PC-9 (cell line): ENCODE measurements at regions not wholly inside any gene's neighbourhood (a gene's known extent, or its start where the extent isn't known, plus 50 kb on each side); places are given as distances from the start of the nearest gene placed in this dataset.

Experiments
- EZH2 ChIP-seq: fragments of 200-600 bp; sonication (generic); IDR thresholded peaks from 2 replicates; pipeline ENCODE4 v1.8.0; 2017; ENCODE audit warnings: antibody characterized with exemption, low read depth
- TF ChIP-seq, protein P1 (sequence below): fragments of 200-600 bp; sonication (generic); conservative IDR thresholded peaks from 2 replicates; pipeline ENCODE4 v1.6.1; 2017; ENCODE audit warnings: mixed run types, antibody characterized with exemption, mild to moderate bottlenecking, moderate library complexity

DNA sequence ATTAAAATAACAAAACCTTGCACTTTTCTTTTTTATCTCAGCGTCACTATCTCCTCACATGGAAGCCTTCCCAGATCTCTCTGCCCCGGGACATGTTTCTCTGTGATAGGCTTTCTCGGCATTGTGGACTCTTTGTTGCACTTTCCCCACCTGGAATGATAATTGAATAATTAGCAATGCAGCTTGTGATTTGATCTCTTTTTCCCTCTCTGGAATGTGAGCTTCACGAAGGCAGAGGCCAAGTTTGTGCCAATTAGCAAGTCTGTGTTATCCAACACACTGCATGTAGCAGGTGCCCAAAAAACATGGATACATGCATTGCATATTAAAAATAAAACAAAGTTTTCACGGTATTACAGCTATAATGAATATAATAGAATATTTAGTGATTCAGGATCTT, 431.2 kb downstream of the HAPSTR1 start:
- TF ChIP-seq, protein P1, sequence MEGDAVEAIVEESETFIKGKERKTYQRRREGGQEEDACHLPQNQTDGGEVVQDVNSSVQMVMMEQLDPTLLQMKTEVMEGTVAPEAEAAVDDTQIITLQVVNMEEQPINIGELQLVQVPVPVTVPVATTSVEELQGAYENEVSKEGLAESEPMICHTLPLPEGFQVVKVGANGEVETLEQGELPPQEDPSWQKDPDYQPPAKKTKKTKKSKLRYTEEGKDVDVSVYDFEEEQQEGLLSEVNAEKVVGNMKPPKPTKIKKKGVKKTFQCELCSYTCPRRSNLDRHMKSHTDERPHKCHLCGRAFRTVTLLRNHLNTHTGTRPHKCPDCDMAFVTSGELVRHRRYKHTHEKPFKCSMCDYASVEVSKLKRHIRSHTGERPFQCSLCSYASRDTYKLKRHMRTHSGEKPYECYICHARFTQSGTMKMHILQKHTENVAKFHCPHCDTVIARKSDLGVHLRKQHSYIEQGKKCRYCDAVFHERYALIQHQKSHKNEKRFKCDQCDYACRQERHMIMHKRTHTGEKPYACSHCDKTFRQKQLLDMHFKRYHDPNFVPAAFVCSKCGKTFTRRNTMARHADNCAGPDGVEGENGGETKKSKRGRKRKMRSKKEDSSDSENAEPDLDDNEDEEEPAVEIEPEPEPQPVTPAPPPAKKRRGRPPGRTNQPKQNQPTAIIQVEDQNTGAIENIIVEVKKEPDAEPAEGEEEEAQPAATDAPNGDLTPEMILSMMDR, result no peak
- TF ChIP-seq EZH2, result no peak
